ENCODE measurements at regions not wholly inside any gene's neighbourhood (a gene's known extent, or its start where the extent isn't known, plus 50 kb on each side); places are given as distances from the start of the nearest gene placed in this dataset.
"Not testable (repeated sequence)": the region's sequence is repeated elsewhere in the genome, so short reads cannot be mapped to it uniquely, and the experiment has no call there.

GRCh38 chr7:68922850-68923249 is 675.4 kb upstream of the AUTS2 start:
- DNase-seq (ENCODE audit: low read depth), result no peak

DNA sequence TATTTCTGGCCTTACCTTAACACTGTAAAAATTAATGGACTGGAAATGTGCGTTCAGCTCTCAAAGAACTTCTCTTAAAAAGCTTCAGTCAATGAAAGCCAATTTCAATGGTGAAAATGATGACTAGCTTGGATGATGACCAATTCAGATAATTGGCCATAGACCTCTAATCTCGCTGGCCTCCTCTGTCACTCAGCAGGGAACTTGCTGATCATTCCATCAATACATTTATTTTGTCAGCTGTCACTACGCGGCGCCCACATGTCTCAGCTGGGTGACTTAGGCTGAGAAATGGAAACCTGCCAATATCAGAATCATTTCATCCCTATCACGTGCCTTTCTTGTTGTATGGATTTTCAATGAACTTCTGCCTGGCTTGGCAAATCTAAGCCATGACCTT is 673.0 kb upstream of the AUTS2 start:
- DNase-seq (ENCODE audit: low read depth), result no peak

- DNase-seq (ENCODE audit: low read depth), result no peak
Observed at GRCh38 chr7:68929781-68930261, 668.5 kb upstream of the AUTS2 start.

DNA sequence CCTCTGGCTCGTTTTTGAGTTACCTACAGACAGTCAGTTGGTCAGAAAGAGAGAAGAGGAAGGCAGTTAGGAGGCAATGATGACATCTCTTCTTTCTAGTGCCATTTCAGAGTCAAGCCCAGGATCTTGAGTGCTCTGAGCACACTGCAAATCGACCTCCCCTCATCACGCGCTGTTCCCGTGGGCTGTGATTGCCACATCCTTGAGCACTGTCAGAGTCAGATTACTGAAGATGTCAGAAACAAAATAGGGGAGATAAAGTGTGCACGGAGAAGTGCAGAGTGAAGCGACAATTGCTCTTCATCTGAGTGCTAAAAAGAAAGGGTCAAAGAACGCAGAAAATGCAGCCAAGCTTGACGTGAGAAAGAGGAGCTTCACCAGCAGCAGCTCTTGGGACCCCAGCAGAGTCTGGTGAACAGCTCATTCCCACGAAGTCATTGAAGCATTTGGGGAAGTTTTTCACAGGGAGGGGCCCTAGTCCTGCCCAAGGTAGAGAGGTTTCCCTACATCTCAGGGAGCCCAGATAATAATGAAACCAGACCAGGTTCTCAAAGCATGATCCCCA is 661.7 kb upstream of the AUTS2 start:
- DNase-seq (ENCODE audit: low read depth), result no peak

DNA sequence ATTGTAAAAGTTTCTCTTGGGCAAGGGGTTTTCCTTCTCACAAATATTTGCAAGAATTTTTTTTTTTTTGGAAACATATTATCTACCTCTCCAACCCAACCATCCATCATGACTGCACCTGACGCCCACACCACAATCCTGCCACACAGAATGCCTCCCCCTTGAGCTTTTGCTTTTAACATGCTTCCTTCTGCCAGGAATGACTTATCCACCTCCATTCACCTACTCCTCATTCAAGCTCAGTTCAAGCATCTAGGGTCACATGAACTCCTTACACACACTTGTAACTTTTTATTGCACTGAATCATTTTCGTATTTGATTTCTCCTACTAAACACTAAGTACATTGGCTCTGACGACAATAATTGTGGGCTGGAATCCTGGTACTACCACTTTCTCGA is 660.1 kb upstream of the AUTS2 start:
- DNase-seq (ENCODE audit: low read depth), result no peak

DNA sequence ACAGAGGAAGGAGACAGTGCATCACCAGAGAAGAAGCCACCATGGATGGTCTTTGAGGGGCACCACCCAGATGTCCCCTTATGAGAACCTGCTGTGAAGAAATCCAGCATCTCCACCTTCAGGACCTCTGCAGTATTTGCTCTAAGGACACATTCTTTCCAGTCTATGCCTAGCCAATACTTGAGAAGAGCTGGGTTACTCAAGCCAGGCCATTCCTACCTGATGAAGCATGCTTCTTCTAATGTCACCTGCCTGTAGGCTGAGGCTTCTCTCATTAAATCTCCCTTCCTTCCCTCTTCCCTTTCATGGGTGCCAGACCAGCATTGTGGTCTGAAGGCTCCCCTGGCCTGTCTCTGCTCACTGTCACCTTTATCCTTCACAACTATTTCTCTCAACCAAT is 654.5 kb upstream of the AUTS2 start:
- no peak for DNase-seq (ENCODE audit: low read depth)

DNA sequence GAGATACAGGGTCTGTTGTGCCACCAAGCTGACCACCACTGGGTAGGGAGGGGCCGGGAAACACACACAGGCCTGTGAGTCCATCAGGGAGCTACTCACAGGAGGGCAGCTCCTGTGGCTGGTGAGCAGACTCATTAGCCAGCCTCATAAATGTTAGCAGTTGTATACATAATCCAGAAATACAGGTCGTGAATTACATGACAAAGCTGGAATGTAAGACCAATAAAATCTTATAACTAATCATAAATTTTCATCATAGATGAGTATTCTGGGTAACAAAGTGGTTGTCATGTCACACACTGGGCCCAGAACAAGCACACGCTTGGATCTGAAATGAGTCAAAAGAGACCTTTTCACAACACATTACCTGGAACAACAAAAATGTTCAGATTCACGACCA is 642.6 kb upstream of the AUTS2 start:
- no peak for DNase-seq (ENCODE audit: low read depth)

DNA sequence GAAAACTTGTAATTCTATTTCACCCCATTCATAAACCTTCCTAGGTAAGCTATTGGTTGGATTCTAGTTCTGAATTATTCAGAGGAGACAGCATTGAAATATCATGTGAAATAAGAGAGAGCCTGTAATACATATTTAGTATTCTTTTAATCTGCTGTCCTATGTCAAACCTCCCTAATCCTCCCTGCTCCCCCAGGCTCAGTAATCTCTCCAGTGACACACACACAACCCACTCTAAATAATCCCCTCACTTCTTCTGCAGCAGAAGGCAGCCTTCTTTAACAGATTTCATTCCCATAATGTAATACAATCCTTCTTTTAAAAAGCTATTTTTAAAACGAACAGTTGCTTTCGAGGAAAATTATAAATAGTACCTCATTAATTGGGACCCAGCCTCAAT is 639.7 kb upstream of the AUTS2 start:
- DNase-seq (ENCODE audit: low read depth), result no peak

- no peak for DNase-seq (ENCODE audit: low read depth)
Observed at GRCh38 chr7:68963552-68963951, 634.7 kb upstream of the AUTS2 start.

- no peak for DNase-seq (ENCODE audit: low read depth)
Observed at GRCh38 chr7:68964060-68964459, 634.2 kb upstream of the AUTS2 start.

DNA sequence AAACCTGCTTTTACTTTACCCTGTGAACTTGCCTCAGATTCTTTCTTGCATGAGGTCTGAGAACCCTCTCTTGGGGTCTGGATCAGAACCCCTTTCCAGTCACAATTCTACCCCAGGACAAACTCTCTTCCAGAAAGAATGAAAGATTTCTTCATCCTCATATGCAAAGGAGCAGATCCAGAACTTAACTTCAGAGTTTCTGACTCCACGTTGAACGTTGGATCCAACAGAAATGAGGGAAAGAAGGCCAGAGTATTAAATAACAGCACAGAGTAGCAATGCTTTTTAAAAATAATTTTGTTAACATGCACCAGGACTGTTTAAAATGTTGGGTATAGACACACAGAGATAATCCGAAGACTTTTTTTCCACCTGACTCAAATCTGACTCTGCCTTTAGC is 632.9 kb upstream of the AUTS2 start:
- no peak for DNase-seq (ENCODE audit: low read depth)

GRCh38 chr7:68967598-68967997 is 630.7 kb upstream of the AUTS2 start:
- DNase-seq (ENCODE audit: low read depth), result no peak

DNA sequence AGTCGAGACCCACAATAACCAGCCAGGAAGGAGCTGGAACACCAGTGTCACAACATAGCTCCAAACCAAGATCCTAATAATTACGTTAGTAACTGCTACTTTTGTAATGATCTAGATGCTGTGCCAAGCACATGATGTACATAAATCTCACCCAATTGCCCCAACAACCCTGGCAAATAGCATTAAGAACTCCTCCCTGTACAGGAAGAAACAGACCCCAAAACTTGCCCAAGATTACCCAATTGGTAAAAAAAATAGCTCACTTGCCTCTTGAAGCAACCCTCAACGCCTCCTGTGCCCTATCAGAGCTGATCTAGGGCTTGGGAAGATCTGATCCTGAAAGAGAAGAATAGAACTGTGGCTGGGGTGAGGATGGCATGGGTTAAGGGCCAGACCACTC is 628.7 kb upstream of the AUTS2 start:
- no peak for DNase-seq (ENCODE audit: low read depth)

GRCh38 chr7:68971634-68972340 is 626.5 kb upstream of the AUTS2 start:
- no peak for DNase-seq (ENCODE audit: low read depth)

DNA sequence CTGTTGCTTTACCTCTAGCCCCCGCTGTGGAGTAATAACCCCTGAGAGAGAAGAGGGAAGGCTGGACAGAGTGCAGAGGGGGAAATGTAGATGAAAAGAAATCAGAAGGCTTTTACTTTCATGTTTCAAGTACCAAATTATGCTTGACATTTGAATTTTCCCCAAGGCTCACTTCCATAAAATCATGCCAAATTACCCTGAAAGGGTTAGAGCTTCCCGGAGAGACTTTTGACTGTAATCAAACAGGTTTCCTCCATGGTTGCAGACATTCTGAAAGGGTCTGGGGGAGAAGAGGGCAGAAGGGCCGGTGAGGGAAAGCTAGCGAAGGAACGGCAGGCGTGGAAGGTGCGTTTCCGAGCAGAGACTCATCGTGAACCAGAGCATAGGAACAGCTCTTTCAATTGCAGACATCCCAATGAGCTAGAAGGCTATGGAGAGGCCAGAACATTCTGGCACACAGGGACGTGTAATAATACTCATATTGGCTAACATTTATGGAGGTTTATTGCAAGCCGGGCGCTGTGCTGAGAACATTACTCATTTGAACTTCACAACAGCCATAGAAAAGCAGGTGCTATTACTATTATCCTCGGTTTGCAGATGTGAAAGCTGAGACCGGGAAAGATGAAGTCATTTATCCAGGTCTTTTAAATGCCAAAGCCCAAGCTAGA is 620.8 kb upstream of the AUTS2 start:
- no peak for DNase-seq (ENCODE audit: low read depth)

GRCh38 chr7:68978710-68979109 is 619.6 kb upstream of the AUTS2 start:
- no peak for DNase-seq (ENCODE audit: low read depth)

DNA sequence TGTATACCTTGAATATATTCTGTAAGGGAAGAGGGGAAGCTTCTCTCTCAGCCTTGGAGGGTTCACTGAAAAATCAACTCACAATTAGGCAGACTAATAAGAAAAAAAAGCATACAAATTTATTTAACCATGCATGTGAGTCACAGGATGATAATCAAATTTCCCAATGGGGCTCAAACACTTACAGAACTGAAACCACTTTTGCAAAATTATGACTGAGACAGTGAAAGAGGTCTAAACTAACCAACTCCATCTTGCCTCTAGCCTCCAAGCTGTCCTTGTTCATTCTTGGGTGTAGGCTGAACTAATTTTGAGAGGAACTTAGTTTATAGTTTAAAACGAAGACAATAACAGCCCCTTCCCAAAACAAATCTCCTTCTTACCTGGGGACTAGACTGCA is 618.3 kb upstream of the AUTS2 start:
- no peak for DNase-seq (ENCODE audit: low read depth)

DNA sequence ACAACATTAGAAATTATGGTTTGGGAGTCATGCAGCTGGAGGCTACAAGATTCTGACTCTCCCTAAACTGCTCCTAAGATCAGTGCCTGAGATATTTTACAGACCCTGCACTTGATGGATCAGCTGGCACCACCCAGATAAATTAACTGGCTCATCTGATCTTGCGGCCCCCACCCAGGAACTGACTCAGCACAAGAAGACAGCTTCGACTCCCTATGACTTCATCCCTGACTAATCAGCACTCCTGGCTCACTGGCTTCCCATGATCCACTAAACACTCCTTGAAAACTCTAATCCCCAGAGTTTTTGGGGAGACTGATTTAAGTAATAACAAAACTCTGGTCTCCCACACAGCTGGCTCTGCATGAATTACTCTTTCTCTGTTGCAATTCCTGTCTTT is 617.8 kb upstream of the AUTS2 start:
- not testable (repeated sequence) for DNase-seq (ENCODE audit: low read depth)

DNA sequence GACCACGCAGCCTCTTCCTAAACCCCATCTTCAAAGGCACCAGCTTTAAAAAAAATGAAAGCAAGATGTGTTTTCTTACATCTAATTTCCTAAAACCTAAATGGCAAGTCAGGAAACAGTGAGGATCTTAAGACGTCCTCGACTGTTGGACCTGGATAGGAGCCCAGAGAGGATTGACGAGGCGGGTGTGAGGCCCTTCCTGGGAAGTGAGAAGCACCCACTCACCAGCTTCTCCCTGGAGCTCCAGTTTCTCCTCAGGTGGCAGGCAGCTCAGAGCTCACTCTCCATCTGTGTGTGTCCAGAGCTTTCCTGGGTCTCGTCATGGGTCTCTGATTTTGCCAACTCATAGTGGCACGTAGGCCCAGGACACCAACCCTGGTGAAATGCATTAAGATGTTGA is 614.0 kb upstream of the AUTS2 start:
- no peak for DNase-seq (ENCODE audit: low read depth)

DNA sequence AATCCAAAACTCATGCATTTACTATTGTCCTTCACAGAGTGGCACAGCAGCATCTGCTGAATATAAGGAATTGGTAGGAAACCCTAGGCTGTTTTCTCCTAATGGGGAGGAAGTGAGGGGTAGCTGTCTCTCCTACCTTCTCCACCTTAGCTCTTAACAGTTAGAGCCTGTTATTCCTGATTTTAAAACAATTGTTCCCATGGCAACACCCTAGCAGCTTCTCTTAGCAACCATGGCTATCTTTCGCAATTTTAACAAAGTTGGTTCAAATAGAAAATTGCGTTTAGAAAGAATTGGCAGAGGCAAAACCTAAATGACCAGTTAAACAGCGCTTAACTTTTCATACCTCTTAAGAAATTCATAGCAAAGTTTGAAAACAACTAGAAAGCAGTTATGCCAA is 603.4 kb upstream of the AUTS2 start:
- DNase-seq (ENCODE audit: low read depth), result no peak

DNA sequence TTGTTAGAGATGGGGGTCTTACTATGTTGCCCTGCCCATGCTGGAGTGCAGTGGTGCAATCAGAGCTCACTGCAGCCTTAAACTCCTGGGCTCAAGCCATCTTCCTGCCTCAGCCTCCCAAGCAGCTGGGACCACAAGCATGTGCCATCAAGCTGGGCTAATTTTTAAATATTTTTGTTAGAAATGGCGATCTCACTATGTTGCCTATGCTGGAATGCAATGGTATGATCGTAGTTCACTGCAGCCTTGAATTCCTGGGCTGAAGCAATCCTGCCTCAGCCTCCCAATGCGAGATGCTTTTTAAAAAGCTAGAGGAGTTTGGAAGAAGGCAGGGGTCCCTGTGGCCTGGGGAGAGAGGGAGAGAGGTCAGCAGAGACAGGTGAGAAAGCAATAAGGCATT is 600.1 kb upstream of the AUTS2 start:
- no peak for DNase-seq (ENCODE audit: low read depth)

GRCh38 chr7:69002416-69002815 is 595.9 kb upstream of the AUTS2 start:
- DNase-seq (ENCODE audit: low read depth), result no peak

DNA sequence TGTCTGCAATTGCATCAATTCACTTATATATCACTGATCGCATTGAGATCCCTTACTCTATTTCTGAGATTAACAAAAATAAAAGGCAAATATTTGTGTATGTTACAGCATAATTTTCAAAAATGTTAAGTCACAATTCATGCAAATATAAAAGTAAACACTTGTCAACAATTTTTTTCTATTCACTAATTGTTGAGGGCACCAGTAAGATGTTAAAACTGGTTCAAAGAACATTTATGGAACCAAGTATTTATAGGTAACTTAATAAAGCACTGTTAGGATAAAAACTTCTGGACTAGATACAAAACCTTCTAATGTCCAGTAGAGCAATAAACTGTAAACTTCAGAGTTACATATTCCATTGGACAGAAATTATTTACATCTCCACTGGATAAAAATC is 586.1 kb upstream of the AUTS2 start:
- DNase-seq (ENCODE audit: low read depth), result no peak

DNA sequence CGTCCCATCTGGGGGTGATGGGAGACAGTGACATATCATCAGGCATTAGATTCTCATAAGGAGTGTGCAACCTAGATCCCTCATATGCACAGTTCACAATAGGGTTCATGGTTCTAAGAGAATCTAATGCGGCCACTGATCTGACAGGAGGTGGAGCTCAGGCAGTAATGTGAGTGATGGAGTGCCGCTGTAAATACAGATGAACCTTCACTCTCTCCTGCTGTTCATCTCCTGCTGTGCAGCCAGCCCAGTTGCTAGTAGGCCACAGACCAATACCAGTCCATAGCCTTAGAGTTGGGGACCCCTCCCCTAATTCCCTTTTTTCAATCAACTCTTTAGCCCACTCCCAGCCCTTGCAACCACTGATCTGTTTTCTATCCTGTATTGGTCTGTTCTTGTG is 581.1 kb upstream of the AUTS2 start:
- DNase-seq (ENCODE audit: low read depth), result no peak

Measured in stimulated activated CD8-positive, alpha-beta memory T cell treated with anti-CD3 and anti-CD28 coated beads, Interleukin-12 subunit alpha, Interleukin-12 subunit beta, amount 100 ng/mL, for 1 hour (primary cell).